GM12873 (cell line): ENCODE measurements at regions not wholly inside any gene's neighbourhood (a gene's known extent, or its start where the extent isn't known, plus 50 kb on each side); places are given as distances from the start of the nearest gene placed in this dataset.

Experiments
- CTCF ChIP-seq: IDR thresholded peaks from 2 replicates; pipeline ENCODE4 v1.5.1; 2012; ENCODE audit warnings: low read depth, mild to moderate bottlenecking, moderate library complexity, low read length, control low read depth; ENCODE audit not compliant: insufficient read depth; ENCODE audit errors: missing control alignments

GRCh38 chr13:73266640-73267180, 207.9 kb downstream of the KLF5 start:
- TF ChIP-seq CTCF: no peak

GRCh38 chr13:73262862-73263627, 204.2 kb downstream of the KLF5 start:
- TF ChIP-seq CTCF: no peak

- TF ChIP-seq CTCF: no peak
Observed at GRCh38 chr13:73261739-73262216, 203.0 kb downstream of the KLF5 start.

- TF ChIP-seq CTCF: no peak
Observed at GRCh38 chr13:73259061-73260017, 200.5 kb downstream of the KLF5 start.

- TF ChIP-seq CTCF: no peak
Observed at GRCh38 chr13:73258406-73258805, 199.6 kb downstream of the KLF5 start.

- TF ChIP-seq CTCF: no peak
Observed at GRCh38 chr13:73254827-73255226, 196.0 kb downstream of the KLF5 start.
